IMR-90 (cell line): ENCODE measurements at regions not wholly inside any gene's neighbourhood (a gene's known extent, or its start where the extent isn't known, plus 50 kb on each side); places are given as distances from the start of the nearest gene placed in this dataset.
A peak's percentile ranks its signal among the peaks of the same experiment; 100 is the strongest.

Experiments used
- ATAC-seq: fragments of 200-7000 bp; cut with Tn5 transposase; 2 replicates; pipeline ENCODE4 v1.9.1; 2020; ENCODE audit warnings: low read depth, mild to moderate bottlenecking, moderate library complexity
- BruUV-seq: library from RNA; stranded (reverse); fragments of 400-500 nt; replicated peaks from 2 replicates; lab custom pipeline; 2021; lab: Mats Ljungman, UMichigan
- CTCF ChIA-PET: fragments of 300-600 bp; formaldehyde crosslinking; extraction: SDS; loops from one replicate; lab custom pipeline; 2021; ENCODE audit warnings: antibody characterized with exemption; lab: Yijun Ruan, JAX
- POLR2A ChIA-PET: fragments of 300-600 bp; sonication (Branson Sonifier 250); formaldehyde crosslinking; loops from one replicate; lab custom pipeline; 2022; ENCODE audit warnings: antibody characterized with exemption; ENCODE audit not compliant: unreplicated experiment; lab: Charles Lee
- DNase-seq: peaks from one replicate; pipeline ENCODE4 v3.0.0; 2013
- H2AFZ ChIP-seq: replicated peaks from 2 replicates; pipeline ENCODE3; 2013; ENCODE audit warnings: low read length, mild to moderate bottlenecking; ENCODE audit not compliant: poor library complexity
- H2AK5ac ChIP-seq: 2 replicates; pipeline ENCODE4 v1.6.1; 2013; ENCODE audit warnings: low read depth, low read length, inconsistent platforms
- H2AK9ac ChIP-seq: replicated peaks from 2 replicates; pipeline ENCODE3; 2013; ENCODE audit warnings: mild to moderate bottlenecking, low read depth, low read length, moderate library complexity; ENCODE audit not compliant: poor library complexity
- H2BK120ac ChIP-seq: 2 replicates; pipeline ENCODE4 v1.6.1; 2013; ENCODE audit warnings: low read depth, low read length, inconsistent platforms
- H2BK15ac ChIP-seq: 3 replicates; pipeline ENCODE4 v1.6.1; 2013; ENCODE audit warnings: low read depth, low read length, inconsistent platforms
- H2BK20ac ChIP-seq: 2 replicates; pipeline ENCODE4 v1.6.1; 2013; ENCODE audit warnings: low read depth, mild to moderate bottlenecking, inconsistent platforms, low read length, moderate library complexity
- H2BK5ac ChIP-seq: 2 replicates; pipeline ENCODE4 v1.6.1; 2013; ENCODE audit warnings: mild to moderate bottlenecking, low read depth, low read length, inconsistent platforms; ENCODE audit not compliant: poor library complexity, severe bottlenecking
- H3K14ac ChIP-seq: replicated peaks from 2 replicates; pipeline ENCODE4 v1.6.1; 2013; ENCODE audit warnings: low read depth, low read length, inconsistent platforms
- H3K18ac ChIP-seq: 2 replicates; pipeline ENCODE4 v1.6.1; 2013; ENCODE audit warnings: low read depth, low read length, control low read depth
- H3K23ac ChIP-seq: 2 replicates; pipeline ENCODE4 v1.6.1; 2013; ENCODE audit warnings: low read depth, low read length, inconsistent platforms
- H3K27ac ChIP-seq: 2 replicates; pipeline ENCODE4 v1.5.1; 2013; ENCODE audit warnings: mild to moderate bottlenecking, control low read depth, low read length; ENCODE audit not compliant: insufficient read depth
- H3K27me3 ChIP-seq: 2 replicates; pipeline ENCODE4 v1.6.1; 2013; ENCODE audit warnings: low read length; ENCODE audit not compliant: control insufficient read depth, insufficient read depth
- H3K36me3 ChIP-seq: 2 replicates; pipeline ENCODE4 v1.6.1; 2013; ENCODE audit warnings: low read length, mixed read lengths; ENCODE audit not compliant: control insufficient read depth, insufficient read depth
- H3K4ac ChIP-seq: 2 replicates; pipeline ENCODE4 v1.6.1; 2013; ENCODE audit warnings: low read depth, low read length, inconsistent platforms
- H3K4me1 ChIP-seq: 2 replicates; pipeline ENCODE4 v1.6.1; 2013; ENCODE audit warnings: low read length, mixed read lengths; ENCODE audit not compliant: control insufficient read depth, insufficient read depth
- H3K4me2 ChIP-seq: 2 replicates; pipeline ENCODE4 v1.6.1; 2013; ENCODE audit warnings: low read depth, mild to moderate bottlenecking, control low read depth, low read length, moderate library complexity
- H3K4me3 ChIP-seq: 2 replicates; pipeline ENCODE4 v1.5.1; 2013; ENCODE audit warnings: low read depth, mild to moderate bottlenecking, control low read depth, low read length, moderate library complexity; ENCODE audit not compliant: insufficient read depth
- H3K56ac ChIP-seq: 2 replicates; pipeline ENCODE4 v1.6.1; 2013; ENCODE audit warnings: low read length, inconsistent platforms; ENCODE audit not compliant: insufficient read depth; ENCODE audit errors: extremely low read depth
- H3K79me1 ChIP-seq, 2 experiments: 2 replicates each; pipeline ENCODE4 v1.6.1; 2013; ENCODE audit warnings: low read length in 2 of 2, inconsistent platforms in 1 of 2, low read depth in 1 of 2
- H3K9ac ChIP-seq: 2 replicates; pipeline ENCODE4 v1.6.1; 2013; ENCODE audit warnings: low read depth, low read length, control low read depth
- H3K9me1 ChIP-seq: 2 replicates; pipeline ENCODE4 v1.6.1; 2013; ENCODE audit warnings: low read length, inconsistent platforms; ENCODE audit not compliant: insufficient read depth
- H3K9me3 ChIP-seq: 2 replicates; pipeline ENCODE4 v1.6.1; 2013; ENCODE audit warnings: low read length; ENCODE audit not compliant: control insufficient read depth, insufficient read depth
- H4K20me1 ChIP-seq: 2 replicates; pipeline ENCODE4 v1.6.1; 2013; ENCODE audit warnings: low read length, inconsistent platforms; ENCODE audit not compliant: insufficient read depth
- H4K5ac ChIP-seq: 2 replicates; pipeline ENCODE4 v1.6.1; 2013; ENCODE audit warnings: mild to moderate bottlenecking, low read depth, low read length, control low read depth
- H4K8ac ChIP-seq, 2 experiments: 2 replicates each; pipeline ENCODE4 v1.6.1; 2013; ENCODE audit warnings: low read depth in 2 of 2, low read length in 2 of 2, control low read depth in 1 of 2, inconsistent platforms in 1 of 2
- H4K91ac ChIP-seq: 2 replicates; pipeline ENCODE4 v1.6.1; 2013; ENCODE audit warnings: low read depth, low read length, inconsistent platforms; ENCODE audit not compliant: insufficient read depth
- FOS ChIP-seq: fragments of 150-350 bp; IDR thresholded peaks from 2 replicates; pipeline ENCODE4 v1.6.1; 2016; ENCODE audit warnings: low read depth, low read length
- MXI1 ChIP-seq: IDR thresholded peaks from 2 replicates; pipeline ENCODE4 v1.6.1; 2012; ENCODE audit warnings: low read depth, mild to moderate bottlenecking, low read length, moderate library complexity, borderline replicate concordance
- NFE2L2 ChIP-seq: fragments of 150-350 bp; IDR thresholded peaks from 2 replicates; pipeline ENCODE4 v1.6.1; 2016; ENCODE audit warnings: low read depth, mild to moderate bottlenecking, low read length
- RFX5 ChIP-seq: IDR thresholded peaks from 2 replicates; pipeline ENCODE4 v1.8.0; 2012; ENCODE audit warnings: low read depth, mild to moderate bottlenecking, low read length, moderate library complexity
- WGBS, 2 experiments: methylation state at CpG; one replicate each; pipeline versions ENCODE4 v1.1.5 to v1.1.7; 2013; ENCODE audit warnings: missing lambda C conversion rate in 2 of 2; ENCODE audit not compliant: insufficient read length in 1 of 2; ENCODE audit errors: extremely low coverage in 2 of 2; 5-methylcytosine and 5-hydroxymethylcytosine counted together
- dilution Hi-C: fragments of 300-500 bp; cut with HindIII; formaldehyde crosslinking; loops from one replicate; pipeline ENCODE4 v1.14.3; 2018; ENCODE audit warnings: low sequenced_read_pairs; ENCODE audit not compliant: unreplicated experiment
- in situ Hi-C: fragments of 300-500 bp; cut with MboI; formaldehyde crosslinking; loops from 3 replicates; pipeline ENCODE4 v1.14.3; 2019; ENCODE audit warnings: low sequenced_read_pairs, inconsistent platforms, mixed read lengths
- intact Hi-C: fragments of 100-400 bp; cut with micrococcal nuclease; formaldehyde crosslinking; loops from 2 replicates; pipeline ENCODE4 v1.10.0; 2022

DNA sequence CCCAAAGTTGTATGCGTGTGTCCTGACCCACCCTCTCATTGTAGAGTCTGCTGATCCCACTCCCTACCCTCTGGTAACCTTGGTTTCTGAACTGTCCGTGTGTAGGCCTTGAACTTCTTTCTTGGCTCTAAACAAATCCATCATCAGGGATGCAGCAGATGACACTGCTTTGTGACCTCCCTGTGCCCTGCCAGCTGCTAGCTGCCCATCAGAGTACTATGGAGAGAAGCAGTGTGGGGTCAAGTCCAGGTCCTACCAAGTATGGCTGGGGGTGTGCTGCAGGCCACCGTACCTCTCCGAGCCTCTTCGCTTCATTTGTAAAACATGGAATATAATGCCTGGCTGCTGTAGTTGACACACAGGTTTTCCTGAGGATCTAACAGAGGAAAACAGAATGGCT is 183.5 kb upstream of the RBPJ start:
- Histone ChIP-seq H2AFZ (no peak overlapping the region), H3K9me1 (peaks cover 16% of the 10 kb centered on the region), H3K4ac (no peak overlapping the region), H3K14ac (no peak overlapping the region), H2BK5ac (no peak overlapping the region), H3K23ac (no peak overlapping the region), H4K5ac (no peak overlapping the region), H3K9me3 (no peaks in the 10 kb centered on the region), H3K4me1 (peaks cover 21% of the 10 kb centered on the region), H3K56ac (no peak overlapping the region), H3K27ac (no peak overlapping the region), H4K20me1 (no peaks in the 10 kb centered on the region), H3K27me3 (no peaks in the 10 kb centered on the region), H3K4me2 (no peak overlapping the region), H2BK20ac (0 out of 2 replicates have a peak overlapping the region, but pooled peaks have one; percentile 2), H3K36me3 (no peaks in the 10 kb centered on the region), H3K4me3 (no peak overlapping the region), H2BK15ac (no peak overlapping the region), H4K8ac (no peak overlapping the region), H2AK5ac (no peak overlapping the region), H3K9ac (no peak overlapping the region), H2BK120ac (no peak overlapping the region; the same call in 1 of the 2 replicates), H3K18ac (no peak overlapping the region; the same call in 1 of the 2 replicates), H3K79me1 (no peaks in the 10 kb centered on the region), H4K91ac (no peak overlapping the region), H2AK9ac (no peak overlapping the region)
- intact Hi-C loops (no loop called here), in situ Hi-C loops (no loop called here), dilution Hi-C loops (no loop called here)
- no peak for ATAC-seq
- BruUV-seq: no TSS peak
- WGBS, 2 experiments: 100% methylated on average over 4 of the region's 5 CpGs; no CpG with 5 or more reads in 1 of the 2 experiments
- POLR2A ChIA-PET: no interaction called here
- no peak for TF ChIP-seq MXI1
- no peak for TF ChIP-seq RFX5
- no peak for TF ChIP-seq NFE2L2
- no peak for TF ChIP-seq FOS
- DNase-seq: no peak
- CTCF ChIA-PET: interaction anchor here (0.6 to 0.8 kb wide), 2 partner anchors 14 to 106 kb away, joined by 3 to 5 read pairs; no protein-coding TSS in a partner anchor
